ENCODE measurements at regions not wholly inside any gene's neighbourhood (a gene's known extent, or its start where the extent isn't known, plus 50 kb on each side); places are given as distances from the start of the nearest gene placed in this dataset.

GRCh38 chr1:101122452-101123166 lies 97.0 kb upstream of the DPH5 start:
- Histone ChIP-seq H3K4me3 (no peak overlapping the region), H2AFZ (no peak overlapping the region), H3K27ac (no peak overlapping the region), H3F3A (ENCODE audit: insufficient read depth, low read depth) (no peaks in the 10 kb centered on the region), H4K20me1 (ENCODE audit: insufficient read depth) (no peaks in the 10 kb centered on the region), H3K9me2 (ENCODE audit: insufficient read depth) (no peaks in the 10 kb centered on the region), H3K4me1 (replicated peaks; ENCODE audit: insufficient read depth) (peaks cover 9% of the 10 kb centered on the region), H3K79me2 (ENCODE audit: low read depth) (no peaks in the 10 kb centered on the region), H3K36me3 (ENCODE audit: low read depth) (no peaks in the 10 kb centered on the region), H3K9me3 (ENCODE audit: insufficient read depth, low read depth) (no peaks in the 10 kb centered on the region), H3K27me3 (ENCODE audit: insufficient read depth, low read depth) (no peaks in the 10 kb centered on the region), H3K4me2 (no peak overlapping the region)
- ChIA-PET POLR2A (ENCODE audit: unreplicated experiment) (no interaction called here), CTCF (interaction anchor here (0.7 kb wide), 1 partner anchor 65 kb away, joined by 3 read pairs; no protein-coding TSS in a partner anchor)
- no peak for DNase-seq
- intact Hi-C loops (cut with micrococcal nuclease; ENCODE audit: unreplicated experiment), result no loop called here
- no TSS peak for BruUV-seq (replicated peaks)
- no peak for TF ChIP-seq CTCF (conservative IDR thresholded peaks at IDR 0.05)
- no peak for TF ChIP-seq EZH2 (IDR thresholded peaks at IDR 0.05; ENCODE audit: low read depth)

GRCh38 chr1:101121975-101122374 lies 96.4 kb upstream of the DPH5 start:
- H3K9me3 ChIP-seq (ENCODE audit: insufficient read depth, low read depth), result no peaks in the 10 kb centered on the region
- no peak overlapping the region for H3K4me2 ChIP-seq
- no peak for TF ChIP-seq EZH2 (IDR thresholded peaks at IDR 0.05; ENCODE audit: low read depth)
- no peak for TF ChIP-seq CTCF (conservative IDR thresholded peaks at IDR 0.05)
- H3K9me2 ChIP-seq (ENCODE audit: insufficient read depth), result no peaks in the 10 kb centered on the region
- DNase-seq, result no peak
- ChIA-PET POLR2A (ENCODE audit: unreplicated experiment) (no interaction called here), CTCF (interaction anchor here (0.7 kb wide), 1 partner anchor 66 kb away, joined by 3 read pairs; no protein-coding TSS in a partner anchor)
- no peak overlapping the region for H3K27ac ChIP-seq
- H3K4me3 ChIP-seq, result no peak overlapping the region
- no peaks in the 10 kb centered on the region for H3K79me2 ChIP-seq (ENCODE audit: low read depth)
- no TSS peak for BruUV-seq (replicated peaks)
- peaks cover 9% of the 10 kb centered on the region for H3K4me1 ChIP-seq (replicated peaks; ENCODE audit: insufficient read depth)
- H3K27me3 ChIP-seq (ENCODE audit: insufficient read depth, low read depth), result no peaks in the 10 kb centered on the region
- H2AFZ ChIP-seq, result no peak overlapping the region
- no peaks in the 10 kb centered on the region for H3K36me3 ChIP-seq (ENCODE audit: low read depth)
- H4K20me1 ChIP-seq (ENCODE audit: insufficient read depth), result no peaks in the 10 kb centered on the region
- no peaks in the 10 kb centered on the region for H3F3A ChIP-seq (ENCODE audit: insufficient read depth, low read depth)
- intact Hi-C loops (cut with micrococcal nuclease; ENCODE audit: unreplicated experiment), result no loop called here

- H3K27ac ChIP-seq, result no peak overlapping the region
- POLR2A ChIA-PET (ENCODE audit: unreplicated experiment), result no interaction called here
- no TSS peak for BruUV-seq (replicated peaks)
- TF ChIP-seq CTCF (conservative IDR thresholded peaks at IDR 0.05), result no peak
- no peak for TF ChIP-seq EZH2 (IDR thresholded peaks at IDR 0.05; ENCODE audit: low read depth)
- H3K36me3 ChIP-seq (ENCODE audit: low read depth), result no peaks in the 10 kb centered on the region
- no peaks in the 10 kb centered on the region for H3K27me3 ChIP-seq (ENCODE audit: insufficient read depth, low read depth)
- H3K4me1 ChIP-seq (replicated peaks; ENCODE audit: insufficient read depth), result peaks cover 9% of the 10 kb centered on the region
- no peak for DNase-seq
- no peaks in the 10 kb centered on the region for H4K20me1 ChIP-seq (ENCODE audit: insufficient read depth)
- no peak overlapping the region for H3K4me3 ChIP-seq
- CTCF ChIA-PET, result no interaction called here
- no peak overlapping the region for H2AFZ ChIP-seq
- no peaks in the 10 kb centered on the region for H3K9me3 ChIP-seq (ENCODE audit: insufficient read depth, low read depth)
- H3K79me2 ChIP-seq (ENCODE audit: low read depth), result no peaks in the 10 kb centered on the region
- intact Hi-C loops (cut with micrococcal nuclease; ENCODE audit: unreplicated experiment), result no loop called here
- no peaks in the 10 kb centered on the region; the same call in 1 of the 2 replicates for H3K9me2 ChIP-seq (ENCODE audit: insufficient read depth)
- no peak overlapping the region for H3K4me2 ChIP-seq
- H3F3A ChIP-seq (ENCODE audit: insufficient read depth, low read depth), result no peaks in the 10 kb centered on the region
Measured at GRCh38 chr1:101121504-101121903, 95.9 kb upstream of the DPH5 start.
